GM12864 (cell line): ENCODE measurements at regions not wholly inside any gene's neighbourhood (a gene's known extent, or its start where the extent isn't known, plus 50 kb on each side); places are given as distances from the start of the nearest gene placed in this dataset.

Source experiments
- DNase-seq: peaks from one replicate; pipeline ENCODE4 v3.0.0-alpha.2; 2011; ENCODE audit warnings: low read depth
- H3K4me3 ChIP-seq: 2 replicates; pipeline ENCODE4 v1.5.1; 2011; ENCODE audit warnings: mild to moderate bottlenecking, low read depth, low read length, control low read depth
- TF ChIP-seq, protein P1 (sequence below): IDR thresholded peaks from 2 replicates; pipeline ENCODE4 v1.5.1; 2011; ENCODE audit warnings: low read depth, mild to moderate bottlenecking, moderate library complexity, low read length, control low read depth, inconsistent platforms; ENCODE audit errors: missing control alignments

DNA sequence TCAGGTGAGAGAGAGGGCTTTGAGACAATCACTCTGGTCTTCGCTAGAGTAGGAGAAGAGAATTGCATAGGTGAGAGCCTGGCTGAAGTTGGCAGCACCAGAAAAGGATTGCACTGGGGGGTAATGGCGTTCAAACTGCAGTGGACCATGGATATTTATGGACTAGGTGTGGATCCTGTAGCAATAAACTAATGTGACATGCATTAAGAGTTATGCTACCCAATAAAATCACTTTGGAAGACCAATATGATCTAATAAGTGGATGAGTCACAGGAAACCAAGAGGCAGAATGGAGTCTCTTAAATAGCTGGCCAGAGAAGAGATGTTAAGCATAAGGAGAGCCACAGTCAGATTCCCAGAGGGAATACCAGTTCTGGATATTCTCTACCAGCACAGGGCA is 259.8 kb downstream of the FBXO8 start:
- TF ChIP-seq, protein P1, sequence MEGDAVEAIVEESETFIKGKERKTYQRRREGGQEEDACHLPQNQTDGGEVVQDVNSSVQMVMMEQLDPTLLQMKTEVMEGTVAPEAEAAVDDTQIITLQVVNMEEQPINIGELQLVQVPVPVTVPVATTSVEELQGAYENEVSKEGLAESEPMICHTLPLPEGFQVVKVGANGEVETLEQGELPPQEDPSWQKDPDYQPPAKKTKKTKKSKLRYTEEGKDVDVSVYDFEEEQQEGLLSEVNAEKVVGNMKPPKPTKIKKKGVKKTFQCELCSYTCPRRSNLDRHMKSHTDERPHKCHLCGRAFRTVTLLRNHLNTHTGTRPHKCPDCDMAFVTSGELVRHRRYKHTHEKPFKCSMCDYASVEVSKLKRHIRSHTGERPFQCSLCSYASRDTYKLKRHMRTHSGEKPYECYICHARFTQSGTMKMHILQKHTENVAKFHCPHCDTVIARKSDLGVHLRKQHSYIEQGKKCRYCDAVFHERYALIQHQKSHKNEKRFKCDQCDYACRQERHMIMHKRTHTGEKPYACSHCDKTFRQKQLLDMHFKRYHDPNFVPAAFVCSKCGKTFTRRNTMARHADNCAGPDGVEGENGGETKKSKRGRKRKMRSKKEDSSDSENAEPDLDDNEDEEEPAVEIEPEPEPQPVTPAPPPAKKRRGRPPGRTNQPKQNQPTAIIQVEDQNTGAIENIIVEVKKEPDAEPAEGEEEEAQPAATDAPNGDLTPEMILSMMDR, result no peak
- H3K4me3 ChIP-seq, result no peak overlapping the region
- DNase-seq, result no peak

DNA sequence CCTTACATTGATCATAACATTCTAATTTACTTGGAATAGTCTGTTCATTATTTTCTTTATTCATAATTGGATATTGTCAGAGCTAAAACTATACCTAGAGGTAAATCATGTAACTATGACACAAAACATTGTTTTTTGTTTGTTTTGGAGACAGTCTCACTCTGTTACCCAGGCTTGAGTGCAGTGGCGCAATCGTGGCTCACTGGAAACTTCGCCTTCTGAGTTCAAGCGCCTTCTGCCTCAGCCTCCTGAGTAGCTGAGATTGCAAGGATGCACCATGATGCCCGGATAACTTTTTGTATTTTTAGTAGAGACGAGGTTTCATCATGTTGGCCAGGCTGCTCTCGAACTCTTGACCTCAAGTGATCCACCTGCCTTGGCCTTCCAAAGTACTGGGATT is 265.2 kb downstream of the FBXO8 start:
- TF ChIP-seq, protein P1, result no peak
- no peak for DNase-seq
- H3K4me3 ChIP-seq, result no peak overlapping the region

DNA sequence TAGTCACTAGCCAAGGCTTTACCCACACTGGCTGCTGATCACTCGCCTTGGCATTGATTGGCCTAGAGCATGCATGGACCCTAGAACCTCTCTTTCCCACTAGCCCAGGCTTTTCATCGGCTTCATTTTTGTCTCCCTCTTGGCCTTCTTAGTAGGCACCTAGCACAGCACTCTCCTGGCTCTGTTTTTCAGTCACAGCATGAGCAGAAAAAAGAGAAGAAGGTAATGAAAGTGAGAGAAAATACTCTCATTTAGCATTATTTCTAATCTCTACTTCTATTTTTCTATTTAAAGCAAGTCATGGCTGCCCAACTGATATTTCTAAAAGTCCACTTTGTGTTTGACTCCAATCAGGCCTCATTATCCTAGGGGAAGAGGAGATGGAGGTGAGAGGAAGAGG is 267.2 kb downstream of the FBXO8 start:
- no peak overlapping the region for H3K4me3 ChIP-seq
- TF ChIP-seq, protein P1, result no peak
- no peak for DNase-seq

DNA sequence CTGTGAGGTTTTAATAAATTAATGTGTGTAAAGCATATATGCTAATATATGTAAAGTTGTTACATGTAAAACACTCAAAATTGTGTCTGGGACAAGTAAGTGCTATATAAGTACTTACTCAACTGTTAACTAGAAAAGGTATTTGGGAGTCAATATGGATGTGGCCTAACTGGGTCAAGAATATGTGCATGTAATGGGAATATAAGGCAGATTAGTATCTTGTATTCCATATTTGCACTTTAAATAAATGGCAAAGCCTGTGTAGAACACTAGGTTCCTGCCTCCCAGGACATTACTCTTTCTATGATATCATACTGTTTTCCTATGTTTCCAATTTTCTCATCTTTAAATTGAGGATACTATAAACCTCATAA is 270.6 kb downstream of the FBXO8 start:
- H3K4me3 ChIP-seq, result no peak overlapping the region
- no peak for DNase-seq
- TF ChIP-seq, protein P1, result no peak

DNA sequence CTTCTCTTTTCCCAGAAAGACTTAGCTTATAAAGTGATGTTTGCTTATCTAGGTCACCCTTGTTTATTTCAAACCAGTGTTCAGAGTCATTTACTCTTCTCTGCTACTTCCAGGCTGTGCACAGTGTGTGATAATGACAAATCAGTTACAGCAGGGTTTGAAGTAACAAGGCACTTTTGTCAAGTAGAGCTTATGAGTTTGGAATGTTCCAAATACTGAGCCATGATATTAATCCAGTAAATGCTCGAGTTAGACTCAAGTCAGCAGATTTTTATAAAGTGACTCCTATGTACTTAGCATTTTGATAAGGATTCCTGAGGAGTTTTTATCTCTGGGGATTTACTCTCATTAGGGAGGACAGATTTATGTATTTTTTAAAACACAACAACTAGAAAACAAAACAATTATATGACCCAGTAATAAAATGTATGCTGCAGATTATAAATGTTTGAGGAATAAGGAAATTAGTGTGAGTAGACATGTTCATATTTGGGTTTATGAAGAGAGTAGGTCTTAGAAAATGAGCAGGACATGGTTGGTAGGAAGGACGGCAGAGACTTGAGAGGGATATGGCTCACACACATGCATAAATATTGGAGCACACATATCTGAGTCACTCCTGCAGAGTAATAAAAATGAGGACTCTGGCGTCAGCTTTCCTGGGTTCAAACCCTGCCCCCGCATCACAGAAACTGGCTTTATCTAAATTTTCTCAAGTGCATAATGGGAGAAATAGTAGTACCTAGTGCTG is 271.2 kb downstream of the FBXO8 start:
- no peak for DNase-seq
- no peak overlapping the region for H3K4me3 ChIP-seq
- TF ChIP-seq, protein P1, result no peak

DNA sequence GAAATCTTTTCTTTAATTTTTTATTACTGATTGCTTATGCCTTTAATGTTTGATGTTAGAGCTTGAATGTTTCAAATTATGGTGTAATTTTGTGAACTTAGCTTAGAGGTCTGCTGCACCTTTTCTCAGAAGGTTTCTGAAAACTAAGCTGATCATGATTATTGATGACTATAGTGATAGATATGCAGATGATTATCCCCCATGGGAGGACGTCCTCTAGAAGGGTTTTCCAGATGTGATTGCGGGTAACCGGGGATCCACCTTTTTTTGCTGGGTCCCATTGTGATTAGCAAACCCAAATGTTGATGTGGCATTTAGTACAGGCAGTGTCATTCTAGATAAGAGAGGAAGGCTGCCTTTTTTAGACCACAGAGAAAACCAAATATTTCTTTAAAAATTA is 272.9 kb downstream of the FBXO8 start:
- DNase-seq, result no peak
- no peak overlapping the region for H3K4me3 ChIP-seq
- TF ChIP-seq, protein P1, result no peak

DNA sequence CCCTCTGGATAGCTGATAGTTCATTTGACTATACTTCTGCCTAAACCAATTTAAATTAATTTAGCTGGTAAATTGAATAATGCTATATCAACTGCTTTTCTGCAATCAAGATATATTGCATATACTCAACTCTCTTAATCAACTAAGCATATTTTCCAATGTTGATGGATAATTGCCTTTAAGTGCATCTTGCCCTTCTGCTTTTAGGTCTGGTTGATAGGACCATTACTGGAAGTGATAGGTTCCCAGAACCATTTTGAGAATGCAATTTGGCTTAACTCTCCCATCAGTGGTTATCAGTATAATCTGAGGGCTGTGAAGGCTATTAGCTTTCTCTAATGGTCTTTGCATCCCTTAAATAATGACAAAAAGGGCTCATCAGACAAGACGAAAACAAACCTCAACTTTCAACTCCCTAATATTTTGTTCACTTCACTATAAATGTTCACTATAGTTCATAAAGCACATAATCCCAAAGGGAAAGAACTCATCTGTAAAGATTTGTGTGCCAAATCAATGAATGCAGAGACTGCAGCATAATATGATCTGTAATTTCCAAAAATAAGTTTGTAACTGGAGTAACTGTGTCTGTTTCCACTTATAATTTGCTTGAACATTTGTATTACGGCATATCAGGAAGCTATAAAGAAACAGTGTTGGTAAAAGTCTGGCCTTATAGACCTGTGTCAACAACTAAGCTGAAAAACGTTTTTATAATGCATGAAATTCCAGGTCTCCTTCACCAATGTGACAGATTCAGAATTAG is 273.6 kb downstream of the FBXO8 start:
- H3K4me3 ChIP-seq, result no peak overlapping the region
- DNase-seq, result no peak
- TF ChIP-seq, protein P1, result no peak
